HEK293T (cell line): ENCODE measurements at regions not wholly inside any gene's neighbourhood (a gene's known extent, or its start where the extent isn't known, plus 50 kb on each side); places are given as distances from the start of the nearest gene placed in this dataset.
"Not testable (repeated sequence)": the region's sequence is repeated elsewhere in the genome, so short reads cannot be mapped to it uniquely, and the experiment has no call there.

Source experiments
- BHLHE40 ChIP-seq: fragments of 450-650 bp; IDR thresholded peaks from 2 replicates; pipeline ENCODE4 v1.6.1; 2016; ENCODE audit warnings: mild to moderate bottlenecking, moderate library complexity, borderline replicate concordance
- NFRKB ChIP-seq: fragments of 450-650 bp; IDR thresholded peaks from 2 replicates; pipeline ENCODE4 v1.6.1; 2016; ENCODE audit warnings: mild to moderate bottlenecking, moderate library complexity
- SP1 ChIP-seq: fragments of 450-650 bp; IDR thresholded peaks from 2 replicates; pipeline ENCODE4 v1.6.1; 2017
- TARDBP ChIP-seq: fragments of 450-650 bp; IDR thresholded peaks from 2 replicates; pipeline ENCODE4 v1.6.1; 2016

- TF ChIP-seq BHLHE40, SP1, NFRKB, TARDBP: not testable (repeated sequence)
These were observed 784.1 kb upstream of the TPTE start for GRCh38 chr21:9737301-9737700.
